HEK293T (cell line): ENCODE measurements at regions not wholly inside any gene's neighbourhood (a gene's known extent, or its start where the extent isn't known, plus 50 kb on each side); places are given as distances from the start of the nearest gene placed in this dataset.

Source experiments
- L3MBTL2 ChIP-seq: fragments of 450-650 bp; conservative IDR thresholded peaks from 2 replicates; pipeline ENCODE4 v1.6.1; 2016; ENCODE audit warnings: mild to moderate bottlenecking
- SP1 ChIP-seq: fragments of 450-650 bp; IDR thresholded peaks from 2 replicates; pipeline ENCODE4 v1.6.1; 2017
- SUZ12 ChIP-seq: fragments of 450-650 bp; IDR thresholded peaks from 2 replicates; pipeline ENCODE4 v1.6.1; 2016; ENCODE audit warnings: mild to moderate bottlenecking
- TARDBP ChIP-seq: fragments of 450-650 bp; IDR thresholded peaks from 2 replicates; pipeline ENCODE4 v1.6.1; 2016

DNA sequence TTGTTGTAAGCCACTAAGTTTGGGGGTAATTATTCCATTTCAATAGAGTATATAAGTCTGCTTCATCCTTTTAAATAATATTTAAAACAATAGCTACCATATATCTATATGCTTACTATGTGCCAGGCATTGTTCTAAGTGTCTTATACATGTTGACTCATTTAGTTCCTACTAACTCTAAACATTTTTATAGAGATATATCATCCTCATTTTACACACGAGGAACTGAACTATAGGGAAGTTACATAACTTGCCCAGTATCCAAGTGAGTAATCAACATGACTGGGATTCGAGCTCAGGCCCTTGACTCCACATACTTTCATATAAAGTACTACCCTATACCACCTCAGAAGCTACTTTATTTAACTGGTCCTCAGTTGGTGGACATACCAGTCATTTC lies 175.3 kb upstream of the RAI2 start:
- TF ChIP-seq L3MBTL2 (no peak), SP1 (no peak), SUZ12 (no peak), TARDBP (no peak)
